ENCODE measurements at regions not wholly inside any gene's neighbourhood (a gene's known extent, or its start where the extent isn't known, plus 50 kb on each side); places are given as distances from the start of the nearest gene placed in this dataset.

- H3K9me3 ChIP-seq: no peaks in the 10 kb centered on the region
- peak in 2 of 4 donors; percentile 29 to 47 for ATAC-seq
- TF ChIP-seq, protein P1, sequence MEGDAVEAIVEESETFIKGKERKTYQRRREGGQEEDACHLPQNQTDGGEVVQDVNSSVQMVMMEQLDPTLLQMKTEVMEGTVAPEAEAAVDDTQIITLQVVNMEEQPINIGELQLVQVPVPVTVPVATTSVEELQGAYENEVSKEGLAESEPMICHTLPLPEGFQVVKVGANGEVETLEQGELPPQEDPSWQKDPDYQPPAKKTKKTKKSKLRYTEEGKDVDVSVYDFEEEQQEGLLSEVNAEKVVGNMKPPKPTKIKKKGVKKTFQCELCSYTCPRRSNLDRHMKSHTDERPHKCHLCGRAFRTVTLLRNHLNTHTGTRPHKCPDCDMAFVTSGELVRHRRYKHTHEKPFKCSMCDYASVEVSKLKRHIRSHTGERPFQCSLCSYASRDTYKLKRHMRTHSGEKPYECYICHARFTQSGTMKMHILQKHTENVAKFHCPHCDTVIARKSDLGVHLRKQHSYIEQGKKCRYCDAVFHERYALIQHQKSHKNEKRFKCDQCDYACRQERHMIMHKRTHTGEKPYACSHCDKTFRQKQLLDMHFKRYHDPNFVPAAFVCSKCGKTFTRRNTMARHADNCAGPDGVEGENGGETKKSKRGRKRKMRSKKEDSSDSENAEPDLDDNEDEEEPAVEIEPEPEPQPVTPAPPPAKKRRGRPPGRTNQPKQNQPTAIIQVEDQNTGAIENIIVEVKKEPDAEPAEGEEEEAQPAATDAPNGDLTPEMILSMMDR (IDR thresholded peaks at IDR 0.05): no peak
- peak; percentile 13 for FAIRE-seq
- no peak overlapping the region for H3K27ac ChIP-seq
- DNase-seq: no peak
- intact Hi-C loops (cut with DNase I): no loop called here
- peaks cover 0 to 6% (median 6%) of the 10 kb centered on the region in 3 donors for H3K4me1 ChIP-seq
- H3K36me3 ChIP-seq: no peaks in the 10 kb centered on the region
- no peak overlapping the region for H3K4me3 ChIP-seq
- no peaks in the 10 kb centered on the region for H3K27me3 ChIP-seq
- WGBS, 2 donors: 4 to 14% methylated on average over 1 of the region's 1 CpG
Measured at GRCh38 chr12:59166457-59166856, 246.2 kb upstream of the LRIG3 start.

- WGBS, 2 donors: 26 to 31% methylated on average over 4 of the region's 4 CpGs
- Histone ChIP-seq H3K4me1 (peaks cover 0 to 6% (median 6%) of the 10 kb centered on the region in 3 donors), H3K27me3 (no peaks in the 10 kb centered on the region), H3K4me3 (no peak overlapping the region), H3K27ac (no peak overlapping the region), H3K36me3 (no peaks in the 10 kb centered on the region), H3K9me3 (no peaks in the 10 kb centered on the region)
- intact Hi-C loops (cut with DNase I): no loop called here
- ATAC-seq (peak in 2 of 4 donors; percentile 44 to 51), FAIRE-seq (peak; percentile 91), DNase-seq (no peak)
- TF ChIP-seq, protein P1 (IDR thresholded peaks at IDR 0.05): peak in 1 of 4 donors; percentile 22
Measured at GRCh38 chr12:59164991-59165718, 244.9 kb upstream of the LRIG3 start.

- TF ChIP-seq, protein P1 (IDR thresholded peaks at IDR 0.05): no peak
- no peak for FAIRE-seq
- ATAC-seq: no peak
- Histone ChIP-seq H3K27me3 (no peaks in the 10 kb centered on the region), H3K4me3 (no peak overlapping the region), H3K36me3 (no peaks in the 10 kb centered on the region), H3K9me3 (no peaks in the 10 kb centered on the region), H3K4me1 (peaks cover 0 to 6% (median 6%) of the 10 kb centered on the region in 3 donors), H3K27ac (no peak overlapping the region)
- intact Hi-C loops (cut with DNase I): no loop called here
- DNase-seq: no peak
Measured at GRCh38 chr12:59164226-59164625, 243.9 kb upstream of the LRIG3 start.

- H3K36me3 ChIP-seq: no peaks in the 10 kb centered on the region
- ATAC-seq (no peak), FAIRE-seq (no peak), DNase-seq (no peak)
- TF ChIP-seq, protein P1 (IDR thresholded peaks at IDR 0.05): no peak
- 85 to 88% methylated on average over 4 of the region's 4 CpGs for WGBS, 2 donors
- H3K4me1 ChIP-seq: no peaks in the 10 kb centered on the region
- H3K27me3 ChIP-seq: no peaks in the 10 kb centered on the region
- H3K4me3 ChIP-seq: no peak overlapping the region
- H3K27ac ChIP-seq: no peak overlapping the region
- intact Hi-C loops (cut with DNase I): loop anchor here in 1 of 3 donors (10.0 kb wide), 1 partner anchor 804 kb away; no protein-coding TSS in a partner anchor
- H3K9me3 ChIP-seq: no peaks in the 10 kb centered on the region
Measured at GRCh38 chr12:59158681-59159080, 238.4 kb upstream of the LRIG3 start.

DNA sequence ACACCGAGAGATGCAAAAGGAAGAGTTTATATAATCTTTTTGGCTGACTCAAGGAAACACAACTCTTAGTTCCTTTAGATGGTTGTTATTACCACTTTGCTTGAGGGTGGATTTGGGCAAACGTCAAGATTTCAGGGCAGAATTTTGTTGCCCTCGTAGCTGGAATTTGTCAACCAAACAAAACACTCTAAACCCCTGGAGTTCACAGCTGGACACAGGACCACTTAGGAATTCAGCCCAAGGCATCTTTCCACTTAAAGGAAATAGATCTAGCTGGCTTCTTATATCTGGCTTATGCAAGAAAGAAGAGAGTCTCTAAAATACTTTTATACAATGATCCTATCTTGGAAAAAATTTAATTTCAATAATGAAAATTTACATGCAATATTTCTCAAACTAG is 237.8 kb upstream of the LRIG3 start:
- WGBS, 2 donors: 66 to 68% methylated on average over 3 of the region's 3 CpGs
- intact Hi-C loops (cut with DNase I): loop anchor here in 1 of 3 donors (10.0 kb wide), 1 partner anchor 803 kb away; no protein-coding TSS in a partner anchor
- no peak for FAIRE-seq
- Histone ChIP-seq H3K4me3 (no peak overlapping the region), H3K36me3 (no peaks in the 10 kb centered on the region), H3K27ac (no peak overlapping the region), H3K27me3 (no peaks in the 10 kb centered on the region), H3K9me3 (no peaks in the 10 kb centered on the region), H3K4me1 (no peaks in the 10 kb centered on the region)
- DNase-seq: no peak
- no peak for ATAC-seq
- TF ChIP-seq, protein P1 (IDR thresholded peaks at IDR 0.05): no peak

Data from pancreas (tissue), 10 donors.